Spleen (tissue), 11 donors: ENCODE measurements at regions not wholly inside any gene's neighbourhood (a gene's known extent, or its start where the extent isn't known, plus 50 kb on each side); places are given as distances from the start of the nearest gene placed in this dataset.

Source experiments
- DNase-seq: peaks from one replicate; pipeline ENCODE4 v3.0.0-alpha.2; 2020
- H3K27ac ChIP-seq, 8 donors: fragments of 200-600 bp; sonication (generic) in 7 of 8; 1 replicate in 4 of 8; 2 replicates in 4 of 8; pipeline versions ENCODE4 v1.5.0 to v1.8.0; 2016 to 2021; ENCODE audit warnings: inconsistent platforms in 4 of 8, mild to moderate bottlenecking in 4 of 8, moderate library complexity in 1 of 8
- H3K27me3 ChIP-seq, 7 donors: fragments of 200-600 bp; sonication (generic) in 6 of 7; replicated peaks in 1 of 7; 1 replicate in 4 of 7; 2 replicates in 3 of 7; pipeline versions ENCODE4 v1.5.0 to v1.8.0; 2016 to 2021; ENCODE audit warnings: inconsistent platforms in 3 of 7, mild to moderate bottlenecking in 1 of 7
- H3K36me3 ChIP-seq, 6 donors: fragments of 200-600 bp; sonication (generic) in 5 of 6; 1 replicate in 4 of 6; 2 replicates in 2 of 6; pipeline versions ENCODE4 v1.5.0 to v1.8.0; 2016 to 2021; ENCODE audit warnings: inconsistent platforms in 2 of 6
- H3K4me1 ChIP-seq, 6 donors: fragments of 200-600 bp; sonication (generic) in 5 of 6; 1 replicate in 3 of 6; 2 replicates in 3 of 6; pipeline versions ENCODE4 v1.5.0 to v1.8.0; 2016 to 2021; ENCODE audit warnings: inconsistent platforms in 3 of 6
- H3K4me3 ChIP-seq, 8 donors: fragments of 200-600 bp; sonication (generic) in 7 of 8; 1 replicate in 4 of 8; 2 replicates in 4 of 8; pipeline versions ENCODE4 v1.5.0 to v1.8.0; 2016 to 2021; ENCODE audit warnings: inconsistent platforms in 4 of 8, mild to moderate bottlenecking in 4 of 8, moderate library complexity in 2 of 8
- H3K9me3 ChIP-seq, 8 donors: fragments of 200-600 bp; sonication (generic) in 7 of 8; 1 replicate in 4 of 8; 2 replicates in 4 of 8; pipeline versions ENCODE4 v1.5.0 to v1.8.0; 2016 to 2021; ENCODE audit warnings: inconsistent platforms in 4 of 8
- CTCF ChIP-seq, 11 experiments: fragments of 200-600 bp in 7 of 11; fragments of 450-650 bp in 4 of 11; sonication (generic) in 4 of 11; IDR thresholded peaks in 8 of 11; conservative IDR thresholded peaks in 3 of 11; 1 replicate in 7 of 11; 2 replicates in 4 of 11; pipeline versions ENCODE4 v1.4.0 to v1.8.0; 2016 to 2021; ENCODE audit warnings: antibody characterized with exemption in 11 of 11, inconsistent platforms in 4 of 11, mild to moderate bottlenecking in 1 of 11
- POLR2A ChIP-seq, 3 donors: fragments of 450-650 bp; IDR thresholded peaks; one replicate each; pipeline ENCODE4 v1.5.1; 2017; ENCODE audit warnings: antibody characterized with exemption in 3 of 3, mild to moderate bottlenecking in 1 of 3
- POLR2AphosphoS5 ChIP-seq, 3 donors: sonication (generic); formaldehyde crosslinking; IDR thresholded peaks; one replicate each; pipeline ENCODE4 v1.5.1; 2017; ENCODE audit warnings: antibody characterized with exemption in 3 of 3
- WGBS, 5 donors: extraction: QIAGEN DNeasy Blood & Tissue Kit in 3 of 5; methylation state at CpG; one replicate each; pipeline versions ENCODE4 v1.1.5 to v1.1.7; 2013 to 2018; 5-methylcytosine and 5-hydroxymethylcytosine counted together
- intact Hi-C: fragments of 100-400 bp; cut with DNase I; formaldehyde crosslinking; loops from one replicate; pipeline ENCODE4 v1.15.0; 2023; ENCODE audit warnings: low total_unique reads
- donor health status: healthy with polysubstance abuse.
- donor health status: DM: no; HTN: no; CAD: no; lungs with moderate emphysema.
- donor health status: DM: no; HTN: no; CAD: no.
- donor health status: Bipolar disorder and iron deficiency.
- donor health status: healthy.
- donor health status: DM: no; HTN: no; CAD: no.
- donor health status: DM: yes; HTN: yes; CAD: no.

- WGBS, 5 donors = 75 to 85% (median 82%) methylated on average over 11 to 14 of the region's 14 CpGs
- peaks cover 0 to 9% (median 2%) of the 10 kb centered on the region in 8 donors for H3K9me3 ChIP-seq
- peaks cover 0 to 85% (median 7%) of the 10 kb centered on the region in 7 donors for H3K27me3 ChIP-seq
- intact Hi-C loops = no loop called here
- TF ChIP-seq CTCF (IDR thresholded peaks at IDR 0.05 in 8 of 11, conservative IDR thresholded peaks at IDR 0.05 in 3 of 11) (no peak), POLR2A (IDR thresholded peaks at IDR 0.05) (no peak), POLR2AphosphoS5 (IDR thresholded peaks at IDR 0.05) (no peak)
- no peak overlapping the region for H3K4me3 ChIP-seq
- DNase-seq = no peak
- no peak overlapping the region for H3K27ac ChIP-seq
- H3K4me1 ChIP-seq = no peaks in the 10 kb centered on the region
- H3K36me3 ChIP-seq = no peaks in the 10 kb centered on the region
Measured at GRCh38 chr16:86455640-86456039, 54.7 kb upstream of the FOXF1 start.

GRCh38 chr16:86457501-86458148 lies 52.7 kb upstream of the FOXF1 start:
- WGBS, 5 donors = 54 to 65% (median 59%) methylated on average over 11 of the region's 11 CpGs
- Histone ChIP-seq H3K27me3 (peaks cover 0 to 84% (median 7%) of the 10 kb centered on the region in 7 donors), H3K27ac (no peak overlapping the region), H3K4me3 (no peak overlapping the region), H3K9me3 (peaks cover 0 to 13% (median 10%) of the 10 kb centered on the region in 8 donors), H3K36me3 (no peaks in the 10 kb centered on the region), H3K4me1 (no peaks in the 10 kb centered on the region)
- DNase-seq = no peak
- TF ChIP-seq POLR2A (IDR thresholded peaks at IDR 0.05) (no peak), CTCF (IDR thresholded peaks at IDR 0.05 in 8 of 11, conservative IDR thresholded peaks at IDR 0.05 in 3 of 11) (no peak), POLR2AphosphoS5 (IDR thresholded peaks at IDR 0.05) (no peak)
- intact Hi-C loops = no loop called here

- H3K36me3 ChIP-seq = no peaks in the 10 kb centered on the region
- no peak for DNase-seq
- H3K4me1 ChIP-seq = no peaks in the 10 kb centered on the region
- TF ChIP-seq POLR2A (IDR thresholded peaks at IDR 0.05) (no peak), CTCF (IDR thresholded peaks at IDR 0.05 in 8 of 11, conservative IDR thresholded peaks at IDR 0.05 in 3 of 11) (no peak), POLR2AphosphoS5 (IDR thresholded peaks at IDR 0.05) (no peak)
- no peak overlapping the region for H3K4me3 ChIP-seq
- H3K27me3 ChIP-seq = peaks cover 0 to 80% (median 7%) of the 10 kb centered on the region in 7 donors
- H3K27ac ChIP-seq = no peak overlapping the region
- intact Hi-C loops = no loop called here
- peaks cover 0 to 13% (median 10%) of the 10 kb centered on the region in 8 donors for H3K9me3 ChIP-seq
- 55 to 74% (median 62%) methylated on average over 7 of the region's 7 CpGs for WGBS, 5 donors
Measured at GRCh38 chr16:86458149-86458777, 52.1 kb upstream of the FOXF1 start.

- Histone ChIP-seq H3K4me1 (no peaks in the 10 kb centered on the region), H3K4me3 (no peak overlapping the region), H3K27ac (no peak overlapping the region), H3K9me3 (peaks cover 0 to 13% (median 10%) of the 10 kb centered on the region in 8 donors), H3K36me3 (no peaks in the 10 kb centered on the region), H3K27me3 (peaks cover 0 to 70% (median 7%) of the 10 kb centered on the region in 7 donors)
- TF ChIP-seq POLR2A (IDR thresholded peaks at IDR 0.05) = no peak
- no peak for TF ChIP-seq CTCF (IDR thresholded peaks at IDR 0.05 in 8 of 11, conservative IDR thresholded peaks at IDR 0.05 in 3 of 11)
- TF ChIP-seq POLR2AphosphoS5 (IDR thresholded peaks at IDR 0.05) = no peak
- intact Hi-C loops = no loop called here
- DNase-seq = peak; percentile 62
- WGBS, 5 donors = 63 to 70% (median 67%) methylated on average over 13 of the region's 13 CpGs
Measured at GRCh38 chr16:86459266-86459665, 51.1 kb upstream of the FOXF1 start.
